ENCODE measurements at regions not wholly inside any gene's neighbourhood (a gene's known extent, or its start where the extent isn't known, plus 50 kb on each side); places are given as distances from the start of the nearest gene placed in this dataset.

DNA sequence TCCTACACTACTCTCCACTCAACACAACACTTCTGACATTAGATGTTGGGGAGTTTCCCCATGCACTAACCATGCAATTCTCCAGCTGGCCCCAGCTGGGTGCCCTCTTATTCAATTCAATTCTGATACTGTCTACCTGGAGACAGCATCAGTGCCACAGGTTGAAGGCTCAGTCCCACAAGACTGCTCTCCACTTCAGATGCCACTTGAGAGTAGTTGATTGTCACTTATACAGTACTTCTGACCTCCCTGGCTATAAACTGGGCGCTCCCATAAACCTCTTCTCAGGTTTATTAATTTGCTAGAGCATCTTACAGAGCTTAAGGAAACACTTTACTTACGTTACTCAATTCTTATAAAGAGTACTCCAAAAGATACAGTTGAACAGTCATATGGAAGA, 442.3 kb downstream of the LRRIQ3 start:
- TF ChIP-seq, protein P1, sequence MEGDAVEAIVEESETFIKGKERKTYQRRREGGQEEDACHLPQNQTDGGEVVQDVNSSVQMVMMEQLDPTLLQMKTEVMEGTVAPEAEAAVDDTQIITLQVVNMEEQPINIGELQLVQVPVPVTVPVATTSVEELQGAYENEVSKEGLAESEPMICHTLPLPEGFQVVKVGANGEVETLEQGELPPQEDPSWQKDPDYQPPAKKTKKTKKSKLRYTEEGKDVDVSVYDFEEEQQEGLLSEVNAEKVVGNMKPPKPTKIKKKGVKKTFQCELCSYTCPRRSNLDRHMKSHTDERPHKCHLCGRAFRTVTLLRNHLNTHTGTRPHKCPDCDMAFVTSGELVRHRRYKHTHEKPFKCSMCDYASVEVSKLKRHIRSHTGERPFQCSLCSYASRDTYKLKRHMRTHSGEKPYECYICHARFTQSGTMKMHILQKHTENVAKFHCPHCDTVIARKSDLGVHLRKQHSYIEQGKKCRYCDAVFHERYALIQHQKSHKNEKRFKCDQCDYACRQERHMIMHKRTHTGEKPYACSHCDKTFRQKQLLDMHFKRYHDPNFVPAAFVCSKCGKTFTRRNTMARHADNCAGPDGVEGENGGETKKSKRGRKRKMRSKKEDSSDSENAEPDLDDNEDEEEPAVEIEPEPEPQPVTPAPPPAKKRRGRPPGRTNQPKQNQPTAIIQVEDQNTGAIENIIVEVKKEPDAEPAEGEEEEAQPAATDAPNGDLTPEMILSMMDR (conservative IDR thresholded peaks at IDR 0.05; ENCODE audit: low read depth, low read length) = no peak
- DNase-seq (ENCODE audit: low read depth) = no peak
- no peak overlapping the region for H3K4me3 ChIP-seq (ENCODE audit: low read depth, low read length)

DNA sequence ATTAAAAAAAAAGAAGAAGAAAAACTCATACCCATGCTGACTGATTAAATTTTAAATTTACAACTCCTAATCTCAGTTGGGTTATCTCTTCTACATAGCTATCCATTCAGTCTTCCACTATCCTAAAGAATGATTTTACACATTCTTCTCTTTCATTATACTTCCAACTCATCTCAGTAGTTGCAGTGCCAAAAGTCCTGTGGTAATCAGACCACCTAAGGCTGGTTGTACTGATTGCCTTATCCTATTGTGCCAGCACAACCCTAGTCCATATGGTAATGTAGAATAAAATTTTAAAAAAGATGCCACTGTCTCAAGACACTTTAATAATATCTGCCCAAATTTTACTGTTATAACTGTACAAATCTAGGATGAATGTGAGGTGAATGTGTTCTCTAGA, 448.0 kb downstream of the LRRIQ3 start:
- no peak for DNase-seq (ENCODE audit: low read depth)
- no peak overlapping the region for H3K4me3 ChIP-seq (ENCODE audit: low read depth, low read length)
- TF ChIP-seq, protein P1 (conservative IDR thresholded peaks at IDR 0.05; ENCODE audit: low read depth, low read length) = no peak

DNA sequence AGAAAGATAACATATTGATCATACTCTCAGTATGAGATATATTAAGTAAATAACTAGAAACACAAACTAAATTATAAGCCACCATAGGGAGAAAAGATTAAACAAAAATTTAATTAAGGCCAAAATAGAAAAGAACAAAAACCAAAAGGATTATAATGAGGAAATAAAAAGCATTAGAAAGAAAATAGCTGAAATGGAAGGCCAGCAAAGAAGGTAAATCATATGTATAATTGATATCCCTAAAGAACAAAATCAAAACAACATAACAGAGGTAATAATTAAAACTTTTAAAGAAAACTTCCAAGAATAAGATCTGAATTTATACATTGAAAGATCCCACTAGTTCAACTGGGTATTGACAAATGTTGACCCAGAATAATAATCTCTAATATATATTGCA, 453.0 kb downstream of the LRRIQ3 start:
- DNase-seq (ENCODE audit: low read depth) = no peak
- TF ChIP-seq, protein P1 (conservative IDR thresholded peaks at IDR 0.05; ENCODE audit: low read depth, low read length) = no peak
- no peak overlapping the region for H3K4me3 ChIP-seq (ENCODE audit: low read depth, low read length)

DNA sequence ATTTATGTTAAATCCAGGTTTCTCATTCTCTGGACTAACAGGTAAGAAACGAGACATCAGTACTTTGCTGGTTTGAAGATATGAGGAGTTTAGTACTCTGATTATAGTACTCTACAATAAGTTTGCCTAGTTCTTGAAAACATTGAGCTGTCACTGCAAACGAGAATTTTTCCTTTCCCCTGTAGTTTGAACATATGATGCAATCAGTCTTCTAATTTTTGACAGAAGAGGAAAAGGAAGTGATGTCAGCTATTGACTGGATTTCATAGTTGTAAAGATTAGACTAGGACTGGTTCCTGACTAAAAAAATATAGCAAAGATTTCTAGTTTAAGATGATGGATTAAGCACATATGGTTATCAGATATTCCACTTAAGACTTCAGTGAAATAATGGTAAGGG, 461.9 kb downstream of the LRRIQ3 start:
- no peak for DNase-seq (ENCODE audit: low read depth)
- TF ChIP-seq, protein P1 (conservative IDR thresholded peaks at IDR 0.05; ENCODE audit: low read depth, low read length) = no peak

DNA sequence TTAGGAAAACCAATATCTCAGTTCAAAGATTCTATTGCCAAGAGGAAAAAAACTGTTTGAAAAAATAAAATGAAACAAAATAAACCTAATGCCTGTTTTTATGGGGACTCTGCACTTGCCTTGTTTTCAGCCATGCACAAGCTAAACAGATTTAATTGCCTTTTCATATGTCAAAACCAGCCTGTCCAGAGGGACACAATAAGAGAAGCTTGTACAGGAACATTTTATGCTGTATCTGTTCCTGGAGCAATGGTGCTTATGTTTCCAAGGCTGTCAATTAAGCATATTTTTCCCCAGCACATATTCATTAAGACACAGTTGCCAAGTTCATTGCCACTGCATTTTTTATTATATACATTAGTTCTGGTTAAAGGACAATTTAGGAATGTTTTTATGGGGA, 470.9 kb downstream of the LRRIQ3 start:
- TF ChIP-seq, protein P1 (conservative IDR thresholded peaks at IDR 0.05; ENCODE audit: low read depth, low read length) = no peak
- no peak overlapping the region for H3K4me3 ChIP-seq (ENCODE audit: low read depth, low read length)
- DNase-seq (ENCODE audit: low read depth) = no peak

More for the DNA sequence above, 461.9 kb downstream of the LRRIQ3 start:
- no peak overlapping the region for H3K4me3 ChIP-seq (ENCODE audit: low read depth, low read length)

DNA sequence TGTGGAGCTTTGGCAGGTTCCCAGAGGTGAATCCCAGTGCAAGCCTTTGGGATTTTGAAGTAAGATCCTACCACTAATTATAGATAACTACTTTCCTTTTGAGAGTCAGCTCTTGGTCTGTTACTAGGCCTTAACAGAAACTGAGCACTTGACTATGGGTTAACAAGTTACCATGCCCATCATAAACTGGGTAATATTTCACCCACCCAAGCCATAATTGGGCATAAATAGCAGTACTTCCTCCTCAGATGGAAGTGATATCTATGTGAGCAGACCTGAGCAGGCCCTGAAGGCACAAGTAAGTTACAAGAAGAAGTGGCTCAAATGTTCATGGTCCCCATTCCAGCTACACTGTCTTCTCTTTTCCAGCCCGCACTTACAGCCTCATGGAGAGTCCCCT, 475.9 kb downstream of the LRRIQ3 start:
- no peak for DNase-seq (ENCODE audit: low read depth)
- no peak overlapping the region for H3K4me3 ChIP-seq (ENCODE audit: low read depth, low read length)
- TF ChIP-seq, protein P1 (conservative IDR thresholded peaks at IDR 0.05; ENCODE audit: low read depth, low read length) = no peak

DNA sequence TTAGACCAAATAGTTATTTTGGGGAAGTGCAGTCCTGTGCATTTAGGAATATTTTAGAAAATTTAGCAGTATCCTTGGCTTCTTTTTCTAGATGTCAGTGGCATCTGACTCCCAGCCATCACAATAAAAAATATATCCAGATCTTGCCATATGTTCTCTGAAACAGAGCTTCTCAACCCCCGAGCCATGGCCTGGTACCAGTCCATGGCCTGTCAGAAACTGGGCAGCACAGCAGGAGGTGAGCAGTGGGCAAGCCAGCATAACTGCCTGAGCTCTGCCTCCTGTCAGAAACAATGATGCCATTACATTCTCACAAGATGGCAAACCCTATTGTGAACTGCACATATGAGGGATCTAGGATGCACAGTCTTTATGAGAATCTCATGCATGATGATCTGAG, 480.0 kb downstream of the LRRIQ3 start:
- TF ChIP-seq, protein P1 (conservative IDR thresholded peaks at IDR 0.05; ENCODE audit: low read depth, low read length) = no peak
- H3K4me3 ChIP-seq (ENCODE audit: low read depth, low read length) = no peak overlapping the region
- no peak for DNase-seq (ENCODE audit: low read depth)
